GM23338 (cell line): ENCODE measurements at regions not wholly inside any gene's neighbourhood (a gene's known extent, or its start where the extent isn't known, plus 50 kb on each side); places are given as distances from the start of the nearest gene placed in this dataset.

Experiments used
- CREB1 ChIP-seq: fragments of 250-450 bp; sonication (Bioruptor Pico); IDR thresholded peaks from 2 replicates; pipeline ENCODE4 v1.5.0; 2020; ENCODE audit warnings: low read depth, mild to moderate bottlenecking, moderate library complexity
- CTCF ChIP-seq, 2 experiments: fragments of 200-600 bp in 1 of 2; sonication (generic) in 1 of 2; conservative IDR thresholded peaks; 2 replicates each; pipeline versions ENCODE4 v1.5.1 to v1.6.1; 2016 to 2017; ENCODE audit warnings: antibody characterized with exemption in 2 of 2, low read depth in 2 of 2, mild to moderate bottlenecking in 2 of 2, moderate library complexity in 1 of 2
- ETS1 ChIP-seq: IDR thresholded peaks from 2 replicates; pipeline ENCODE4 v1.6.1; 2016; ENCODE audit warnings: antibody characterized with exemption
- EZH2 ChIP-seq: fragments of 200-600 bp; sonication (generic); IDR thresholded peaks from one replicate; pipeline ENCODE4 v1.8.0; 2017; ENCODE audit warnings: antibody characterized with exemption, mild to moderate bottlenecking, low read depth; ENCODE audit not compliant: unreplicated experiment
- EZH2phosphoT487 ChIP-seq: fragments of 200-600 bp; sonication (generic); IDR thresholded peaks from one replicate; pipeline ENCODE4 v1.8.1; 2018; ENCODE audit warnings: antibody characterized with exemption; ENCODE audit not compliant: unreplicated experiment
- JUNB ChIP-seq: IDR thresholded peaks from one replicate; pipeline ENCODE4 v1.6.1; 2016; ENCODE audit warnings: antibody characterized with exemption; ENCODE audit not compliant: unreplicated experiment
- NANOG ChIP-seq: IDR thresholded peaks from 2 replicates; pipeline ENCODE4 v1.6.1; 2016; ENCODE audit warnings: antibody characterized with exemption, borderline replicate concordance
- POLR2AphosphoS5 ChIP-seq: IDR thresholded peaks from 2 replicates; pipeline ENCODE4 v1.6.1; 2016; ENCODE audit warnings: antibody characterized with exemption, low read depth
- STAT1 ChIP-seq: IDR thresholded peaks from one replicate; pipeline ENCODE4 v1.6.1; 2016; ENCODE audit warnings: antibody characterized with exemption; ENCODE audit not compliant: unreplicated experiment
- ZNF331 ChIP-seq: fragments of 250-450 bp; sonication (Bioruptor Pico); IDR thresholded peaks from 2 replicates; pipeline ENCODE4 v1.5.0; 2020; ENCODE audit warnings: low read depth, mild to moderate bottlenecking, moderate library complexity
- ZNF462 ChIP-seq: fragments of 250-450 bp; sonication (Bioruptor Pico); IDR thresholded peaks from 2 replicates; pipeline ENCODE4 v1.5.0; 2020; ENCODE audit warnings: mild to moderate bottlenecking, moderate library complexity

- TF ChIP-seq ZNF462 (CRISPR knock-in tag) = no peak
- TF ChIP-seq EZH2 = no peak
- no peak for TF ChIP-seq EZH2phosphoT487
- TF ChIP-seq POLR2AphosphoS5 = no peak
- TF ChIP-seq NANOG = no peak
- TF ChIP-seq STAT1 = no peak
- no peak for TF ChIP-seq CTCF (conservative IDR thresholded peaks at IDR 0.05; ENCODE audit: low read depth in 2 of 2)
- no peak for TF ChIP-seq JUNB
- no peak for TF ChIP-seq CREB1 (CRISPR knock-in tag)
- TF ChIP-seq ETS1 = no peak
- TF ChIP-seq ZNF331 (CRISPR knock-in tag) = no peak
Observed at GRCh38 chr4:186935901-186936300, 212.2 kb upstream of the FAT1 start (continued).
